ENCODE measurements at regions not wholly inside any gene's neighbourhood (a gene's known extent, or its start where the extent isn't known, plus 50 kb on each side); places are given as distances from the start of the nearest gene placed in this dataset.
A peak's percentile ranks its signal among the peaks of the same experiment; 100 is the strongest.

DNA sequence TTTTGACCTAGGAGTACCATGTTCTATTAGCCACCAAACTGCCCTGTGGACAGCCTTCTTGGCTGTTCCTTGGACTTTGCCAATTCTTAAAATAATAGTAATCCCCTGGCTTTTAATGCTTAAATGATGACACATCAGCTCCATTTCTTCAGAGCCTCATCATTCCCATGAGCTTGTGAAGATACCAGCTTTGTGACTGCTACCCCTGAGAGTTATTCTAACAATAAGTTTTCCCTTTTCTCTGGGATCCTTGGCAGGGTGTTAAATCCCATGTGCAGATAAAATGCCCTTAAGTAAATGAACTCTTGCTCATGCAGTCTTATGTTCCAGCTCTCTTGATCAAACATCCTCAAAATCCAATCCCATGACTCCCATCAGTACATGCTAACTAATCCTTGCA, 415.3 kb downstream of the CETN3 start:
- no peaks in the 10 kb centered on the region for H3K9me3 ChIP-seq
- no peaks in the 10 kb centered on the region for H3K27me3 ChIP-seq
- H3K4me1 ChIP-seq: no peaks in the 10 kb centered on the region
- no peak for TF ChIP-seq POLR2A (IDR thresholded peaks at IDR 0.05)
- no peaks in the 10 kb centered on the region for H3K36me3 ChIP-seq
- H3K27ac ChIP-seq: no peak overlapping the region
- intact Hi-C loops (cut with DNase I): no loop called here
- DNase-seq (no peak), ATAC-seq (no peak)
- no peak overlapping the region for H3K4me3 ChIP-seq

- DNase-seq (no peak), ATAC-seq (no peak)
- Histone ChIP-seq H3K27ac (no peak overlapping the region), H3K4me1 (no peaks in the 10 kb centered on the region), H3K36me3 (no peaks in the 10 kb centered on the region), H3K27me3 (no peaks in the 10 kb centered on the region), H3K4me3 (no peak overlapping the region), H3K9me3 (no peaks in the 10 kb centered on the region)
- TF ChIP-seq, protein P1, sequence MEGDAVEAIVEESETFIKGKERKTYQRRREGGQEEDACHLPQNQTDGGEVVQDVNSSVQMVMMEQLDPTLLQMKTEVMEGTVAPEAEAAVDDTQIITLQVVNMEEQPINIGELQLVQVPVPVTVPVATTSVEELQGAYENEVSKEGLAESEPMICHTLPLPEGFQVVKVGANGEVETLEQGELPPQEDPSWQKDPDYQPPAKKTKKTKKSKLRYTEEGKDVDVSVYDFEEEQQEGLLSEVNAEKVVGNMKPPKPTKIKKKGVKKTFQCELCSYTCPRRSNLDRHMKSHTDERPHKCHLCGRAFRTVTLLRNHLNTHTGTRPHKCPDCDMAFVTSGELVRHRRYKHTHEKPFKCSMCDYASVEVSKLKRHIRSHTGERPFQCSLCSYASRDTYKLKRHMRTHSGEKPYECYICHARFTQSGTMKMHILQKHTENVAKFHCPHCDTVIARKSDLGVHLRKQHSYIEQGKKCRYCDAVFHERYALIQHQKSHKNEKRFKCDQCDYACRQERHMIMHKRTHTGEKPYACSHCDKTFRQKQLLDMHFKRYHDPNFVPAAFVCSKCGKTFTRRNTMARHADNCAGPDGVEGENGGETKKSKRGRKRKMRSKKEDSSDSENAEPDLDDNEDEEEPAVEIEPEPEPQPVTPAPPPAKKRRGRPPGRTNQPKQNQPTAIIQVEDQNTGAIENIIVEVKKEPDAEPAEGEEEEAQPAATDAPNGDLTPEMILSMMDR (IDR thresholded peaks at IDR 0.05): no peak
- TF ChIP-seq POLR2A (IDR thresholded peaks at IDR 0.05): no peak
- WGBS (ENCODE audit: insufficient coverage, low coverage, low lambda C conversion rate, missing lambda C conversion rate): 22% methylated on average over 3 of the region's 3 CpGs
- intact Hi-C loops (cut with DNase I): no loop called here
These were observed 417.4 kb downstream of the CETN3 start for GRCh38 chr5:89992201-89992600.

DNA sequence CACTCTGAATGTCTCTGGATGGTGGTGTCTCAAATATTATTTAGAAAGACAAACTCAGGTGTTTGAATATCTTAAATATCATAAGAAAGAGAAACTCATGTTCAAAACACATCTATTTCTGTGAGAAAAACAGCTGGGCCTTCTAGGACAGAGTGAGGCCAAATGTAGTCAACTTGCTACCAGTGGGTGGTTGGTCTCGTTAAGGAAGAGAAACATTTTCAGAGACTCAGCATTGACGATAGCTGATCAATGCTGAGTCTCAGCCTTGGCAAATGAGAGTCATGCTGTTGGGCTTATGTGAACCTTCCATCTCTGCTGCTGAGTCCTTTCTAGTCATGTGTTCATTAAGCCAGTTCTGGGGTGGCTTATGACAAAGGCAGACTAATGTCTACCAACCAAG, 418.0 kb downstream of the CETN3 start:
- H3K27me3 ChIP-seq: no peaks in the 10 kb centered on the region
- H3K27ac ChIP-seq: no peak overlapping the region
- TF ChIP-seq, protein P1 (IDR thresholded peaks at IDR 0.05): no peak
- no peak for TF ChIP-seq POLR2A (IDR thresholded peaks at IDR 0.05)
- no peaks in the 10 kb centered on the region for H3K4me1 ChIP-seq
- ATAC-seq (no peak), DNase-seq (no peak)
- intact Hi-C loops (cut with DNase I): no loop called here
- 37% methylated on average over 2 of the region's 2 CpGs for WGBS (ENCODE audit: insufficient coverage, low coverage, low lambda C conversion rate, missing lambda C conversion rate)
- H3K9me3 ChIP-seq: no peaks in the 10 kb centered on the region
- no peaks in the 10 kb centered on the region for H3K36me3 ChIP-seq
- H3K4me3 ChIP-seq: no peak overlapping the region

DNA sequence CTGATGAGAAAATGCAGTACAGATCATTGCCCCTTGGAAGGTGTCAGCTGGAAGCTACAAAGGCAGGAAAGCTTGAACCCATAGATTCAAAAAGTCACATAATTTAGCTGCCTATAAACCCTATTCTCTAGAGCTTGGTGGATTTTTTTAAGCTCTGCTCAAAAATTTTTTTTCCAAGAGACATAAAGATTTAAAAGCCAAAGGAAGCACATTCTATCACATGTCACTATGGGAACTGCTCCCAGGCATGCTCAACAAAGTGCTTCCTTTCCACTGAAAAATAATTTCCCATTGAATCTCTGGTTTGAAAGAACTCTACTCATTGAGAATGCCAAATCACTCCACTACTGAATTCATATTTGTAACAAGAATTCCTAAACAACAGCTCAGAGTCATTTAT, 419.8 kb downstream of the CETN3 start:
- Histone ChIP-seq H3K4me3 (no peak overlapping the region), H3K4me1 (no peaks in the 10 kb centered on the region), H3K27ac (no peak overlapping the region), H3K9me3 (no peaks in the 10 kb centered on the region), H3K27me3 (no peaks in the 10 kb centered on the region), H3K36me3 (no peaks in the 10 kb centered on the region)
- no peak for TF ChIP-seq POLR2A (IDR thresholded peaks at IDR 0.05)
- TF ChIP-seq, protein P1 (IDR thresholded peaks at IDR 0.05): no peak
- intact Hi-C loops (cut with DNase I): no loop called here
- DNase-seq: no peak
- ATAC-seq: no peak

GRCh38 chr5:89988998-89989655, 420.4 kb downstream of the CETN3 start:
- TF ChIP-seq, protein P1 (IDR thresholded peaks at IDR 0.05): no peak
- TF ChIP-seq POLR2A (IDR thresholded peaks at IDR 0.05): no peak
- intact Hi-C loops (cut with DNase I): no loop called here
- Histone ChIP-seq H3K4me3 (no peak overlapping the region), H3K27ac (no peak overlapping the region), H3K9me3 (no peaks in the 10 kb centered on the region), H3K27me3 (no peaks in the 10 kb centered on the region), H3K36me3 (no peaks in the 10 kb centered on the region), H3K4me1 (no peaks in the 10 kb centered on the region)
- WGBS (ENCODE audit: insufficient coverage, low coverage, low lambda C conversion rate, missing lambda C conversion rate): 21% methylated on average over 5 of the region's 5 CpGs
- DNase-seq (no peak), ATAC-seq (peak in 3 of 4 donors; percentile 14 to 52 (median 25))
